Activated T-cell treated with anti-CD3 and anti-CD28 coated beads for 1 hour (primary cell): ENCODE measurements at regions not wholly inside any gene's neighbourhood (a gene's known extent, or its start where the extent isn't known, plus 50 kb on each side); places are given as distances from the start of the nearest gene placed in this dataset.

ENCODE experiments used
- DNase-seq: peaks from one replicate; pipeline ENCODE4 v3.0.0-alpha.2; 2020; ENCODE audit warnings: low read depth

- DNase-seq: no peak
Measured at GRCh38 chr3:157581371-157581770, 78.2 kb upstream of the VEPH1 start.

GRCh38 chr3:157578181-157578580, 75.0 kb upstream of the VEPH1 start:
- DNase-seq: no peak

GRCh38 chr3:157574531-157574930, 71.3 kb upstream of the VEPH1 start:
- DNase-seq: no peak

GRCh38 chr3:157573780-157574378, 70.7 kb upstream of the VEPH1 start:
- DNase-seq: no peak

GRCh38 chr3:157573281-157573680, 70.1 kb upstream of the VEPH1 start:
- no peak for DNase-seq

- no peak for DNase-seq
Measured at GRCh38 chr3:157572559-157573270, 69.5 kb upstream of the VEPH1 start.

- DNase-seq: no peak
Measured at GRCh38 chr3:157566596-157566995, 63.4 kb upstream of the VEPH1 start.

- no peak for DNase-seq
Measured at GRCh38 chr3:157559401-157559800, 56.2 kb upstream of the VEPH1 start.
